Spleen (tissue), 7 donors: ENCODE measurements at regions not wholly inside any gene's neighbourhood (a gene's known extent, or its start where the extent isn't known, plus 50 kb on each side); places are given as distances from the start of the nearest gene placed in this dataset.

Source experiments
- CTCF ChIP-seq, 11 experiments: fragments of 200-600 bp in 7 of 11; fragments of 450-650 bp in 4 of 11; sonication (generic) in 4 of 11; IDR thresholded peaks in 8 of 11; conservative IDR thresholded peaks in 3 of 11; 1 replicate in 7 of 11; 2 replicates in 4 of 11; pipeline versions ENCODE4 v1.4.0 to v1.8.0; 2016 to 2021; ENCODE audit warnings: antibody characterized with exemption in 11 of 11, inconsistent platforms in 4 of 11, mild to moderate bottlenecking in 1 of 11
- POLR2A ChIP-seq, 3 donors: fragments of 450-650 bp; IDR thresholded peaks; one replicate each; pipeline ENCODE4 v1.5.1; 2017; ENCODE audit warnings: antibody characterized with exemption in 3 of 3, mild to moderate bottlenecking in 1 of 3
- POLR2AphosphoS5 ChIP-seq, 3 donors: sonication (generic); formaldehyde crosslinking; IDR thresholded peaks; one replicate each; pipeline ENCODE4 v1.5.1; 2017; ENCODE audit warnings: antibody characterized with exemption in 3 of 3
- donor health status: DM: no; HTN: no; CAD: no; lungs with moderate emphysema.
- donor health status: DM: no; HTN: no; CAD: no.
- donor health status: DM: no; HTN: no; CAD: no.

- TF ChIP-seq CTCF (IDR thresholded peaks at IDR 0.05 in 8 of 11, conservative IDR thresholded peaks at IDR 0.05 in 3 of 11) (no peak), POLR2AphosphoS5 (IDR thresholded peaks at IDR 0.05) (no peak), POLR2A (IDR thresholded peaks at IDR 0.05) (no peak)
Measured at GRCh38 chr14:85358136-85358785, 171.7 kb upstream of the FLRT2 start.
